GM12865 (cell line): ENCODE measurements at regions not wholly inside any gene's neighbourhood (a gene's known extent, or its start where the extent isn't known, plus 50 kb on each side); places are given as distances from the start of the nearest gene placed in this dataset.

Source experiments
- DNase-seq: peaks from one replicate; pipeline ENCODE4 v3.0.0; 2010; ENCODE audit warnings: low read depth
- H3K4me3 ChIP-seq: 2 replicates; pipeline ENCODE4 v1.5.1; 2011; ENCODE audit warnings: mild to moderate bottlenecking, low read depth, low read length, control low read depth
- CTCF ChIP-seq: IDR thresholded peaks from 2 replicates; pipeline ENCODE4 v1.5.1; 2011; ENCODE audit warnings: low read length, control low read depth, low read depth, inconsistent platforms; ENCODE audit not compliant: insufficient read depth; ENCODE audit errors: missing control alignments

GRCh38 chr12:127745469-127746212 is 521.3 kb upstream of the TMEM132C start:
- no peak overlapping the region for H3K4me3 ChIP-seq
- no peak for DNase-seq
- TF ChIP-seq CTCF: no peak

- H3K4me3 ChIP-seq: no peak overlapping the region
Measured at GRCh38 chr12:127749416-127749815, 517.6 kb upstream of the TMEM132C start.

GRCh38 chr12:127750076-127750840 is 516.7 kb upstream of the TMEM132C start:
- no peak for TF ChIP-seq CTCF
- H3K4me3 ChIP-seq: no peak overlapping the region
- no peak for DNase-seq

More at GRCh38 chr12:127749416-127749815, 517.6 kb upstream of the TMEM132C start:
- TF ChIP-seq CTCF: no peak
- no peak for DNase-seq

GRCh38 chr12:127752802-127753201 is 514.2 kb upstream of the TMEM132C start:
- no peak overlapping the region for H3K4me3 ChIP-seq
- TF ChIP-seq CTCF: no peak
- no peak for DNase-seq

- DNase-seq: no peak
- no peak overlapping the region for H3K4me3 ChIP-seq
- no peak for TF ChIP-seq CTCF
Measured at GRCh38 chr12:127760357-127760756, 506.6 kb upstream of the TMEM132C start.

GRCh38 chr12:127760996-127761395 is 506.0 kb upstream of the TMEM132C start:
- DNase-seq: no peak
- H3K4me3 ChIP-seq: no peak overlapping the region
- no peak for TF ChIP-seq CTCF

GRCh38 chr12:127761880-127762279 is 505.1 kb upstream of the TMEM132C start:
- no peak overlapping the region for H3K4me3 ChIP-seq
- no peak for DNase-seq
- TF ChIP-seq CTCF: no peak
